ENCODE measurements at regions not wholly inside any gene's neighbourhood (a gene's known extent, or its start where the extent isn't known, plus 50 kb on each side); places are given as distances from the start of the nearest gene placed in this dataset.

DNA sequence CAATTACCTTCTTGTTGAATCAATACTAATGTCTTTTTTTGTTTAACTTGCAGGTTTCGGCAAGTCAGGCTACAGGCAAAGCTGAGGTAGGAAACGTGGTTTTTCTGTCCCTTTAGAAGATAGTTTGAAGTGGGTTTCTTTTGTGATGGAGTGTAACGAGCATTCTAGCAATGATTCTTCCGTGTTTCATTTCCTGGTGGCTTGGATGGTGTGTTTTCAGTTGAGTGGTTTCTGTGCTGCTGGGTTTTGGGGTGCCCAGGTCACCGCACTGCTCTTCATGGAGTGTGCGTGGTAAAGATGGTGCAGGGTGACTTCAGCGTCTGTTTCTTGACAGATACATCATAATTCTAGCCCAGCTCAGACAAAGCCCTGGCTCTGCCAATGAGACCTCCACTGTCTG lies 769.7 kb upstream of the EEF2KMT start:
- no peak for DNase-seq

GRCh38 chr16:5865236-5865635 lies 767.6 kb upstream of the EEF2KMT start:
- DNase-seq: no peak

GRCh38 chr16:5863071-5863606 lies 765.5 kb upstream of the EEF2KMT start:
- DNase-seq: no peak

DNA sequence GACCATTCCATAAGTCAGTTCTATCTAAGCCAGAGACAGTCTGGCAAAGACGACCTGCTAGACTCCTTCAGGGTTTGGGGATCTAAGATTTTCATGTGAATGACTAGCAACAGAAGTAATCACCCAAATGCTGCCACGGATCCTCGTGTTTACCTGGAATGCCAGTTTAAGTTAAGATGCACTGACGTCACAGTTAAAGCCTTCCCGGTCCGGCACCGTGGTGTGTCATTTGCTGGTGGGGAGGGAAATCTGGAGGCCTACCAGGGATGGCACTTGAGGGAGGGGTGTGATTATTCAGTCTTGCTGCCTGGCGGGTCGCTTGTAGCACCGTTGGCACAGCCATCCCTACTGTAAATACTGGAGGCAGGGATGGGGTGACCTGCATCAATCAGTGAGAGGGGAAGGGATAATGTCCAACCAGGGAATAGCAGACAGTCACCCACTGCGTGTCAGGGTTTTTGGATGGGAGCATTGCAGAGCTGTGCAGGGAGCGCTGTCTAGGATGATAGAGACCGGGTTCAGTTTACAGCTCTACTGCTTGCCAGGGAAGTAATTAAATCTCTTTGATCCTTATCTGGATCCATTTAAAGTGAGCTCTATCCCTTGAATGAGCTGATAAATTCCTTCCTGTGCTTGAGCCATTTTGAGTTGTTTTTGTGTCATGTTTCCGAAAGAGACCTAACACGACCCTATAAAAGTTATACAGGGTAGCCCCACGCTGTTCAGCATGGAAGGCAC lies 764.7 kb upstream of the EEF2KMT start:
- DNase-seq: no peak

- DNase-seq: no peak
These were observed 763.6 kb upstream of the EEF2KMT start for GRCh38 chr16:5861241-5861640.

DNA sequence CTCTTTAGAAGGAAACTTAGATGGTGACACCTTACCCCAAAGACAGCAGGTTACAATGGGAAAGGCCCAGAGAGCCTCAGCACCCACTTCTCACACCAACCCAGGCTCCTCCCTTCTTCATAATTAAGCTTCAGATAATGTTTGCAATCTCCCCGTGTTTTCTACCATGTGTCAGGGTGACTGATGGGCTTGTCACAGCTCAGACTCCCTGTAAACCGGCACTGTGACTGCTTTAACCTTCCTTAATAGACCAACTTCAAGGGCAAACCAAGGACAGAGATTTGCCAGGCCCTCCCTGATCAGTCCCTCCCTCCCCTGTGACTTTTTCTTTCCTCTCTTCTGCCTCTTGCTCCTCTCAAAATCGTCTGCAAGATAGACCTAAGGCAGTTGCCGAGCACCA lies 760.6 kb upstream of the EEF2KMT start:
- no peak for DNase-seq

DNA sequence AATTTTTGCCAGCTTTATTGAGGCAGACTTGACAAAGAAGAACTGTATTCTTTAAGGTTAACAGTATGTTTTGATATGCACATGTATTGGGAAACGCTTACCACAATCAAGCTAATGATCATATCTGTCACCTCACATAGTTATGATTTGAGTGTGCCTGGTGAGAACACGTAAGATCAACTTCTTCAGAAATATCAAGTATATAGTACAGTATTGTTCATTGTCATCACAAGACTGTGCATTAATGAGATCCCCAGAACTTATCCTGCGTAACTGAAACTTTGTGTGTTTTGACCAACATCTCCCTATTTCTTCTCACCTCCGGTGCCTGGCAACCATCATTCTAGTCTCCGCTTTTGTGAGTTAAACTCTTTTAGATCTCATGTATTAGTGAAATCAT lies 756.4 kb upstream of the EEF2KMT start:
- DNase-seq: no peak

GRCh38 chr16:5852151-5852550 lies 754.6 kb upstream of the EEF2KMT start:
- DNase-seq: no peak

- DNase-seq: no peak
These were observed 753.9 kb upstream of the EEF2KMT start for GRCh38 chr16:5851393-5851982.

GRCh38 chr16:5850632-5851392 lies 753.2 kb upstream of the EEF2KMT start:
- no peak for DNase-seq

- DNase-seq: no peak
These were observed 747.5 kb upstream of the EEF2KMT start for GRCh38 chr16:5845046-5845445.

DNA sequence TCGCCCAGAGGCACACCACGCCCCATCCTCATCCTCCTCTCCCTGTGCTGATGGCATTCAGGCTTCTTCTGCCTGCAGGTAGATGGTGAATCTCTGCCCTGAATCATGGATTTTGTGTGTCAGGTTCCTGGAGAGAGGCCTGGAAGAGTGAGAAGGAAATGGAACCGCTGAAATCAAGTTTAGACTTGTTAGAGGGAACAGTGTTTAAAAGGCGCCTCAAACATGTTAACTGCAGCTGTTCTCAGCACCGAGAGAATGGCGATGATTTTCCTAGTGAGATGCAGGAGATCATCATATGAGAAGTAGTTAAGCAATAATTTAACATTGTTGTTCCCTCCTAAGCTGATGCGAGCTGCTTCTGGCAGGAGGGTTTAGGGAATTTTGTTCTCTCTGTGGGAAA lies 744.4 kb upstream of the EEF2KMT start:
- DNase-seq: no peak

- no peak for DNase-seq
These were observed 741.1 kb upstream of the EEF2KMT start for GRCh38 chr16:5838725-5839124.

- no peak for DNase-seq
These were observed 740.5 kb upstream of the EEF2KMT start for GRCh38 chr16:5838071-5838470.

DNA sequence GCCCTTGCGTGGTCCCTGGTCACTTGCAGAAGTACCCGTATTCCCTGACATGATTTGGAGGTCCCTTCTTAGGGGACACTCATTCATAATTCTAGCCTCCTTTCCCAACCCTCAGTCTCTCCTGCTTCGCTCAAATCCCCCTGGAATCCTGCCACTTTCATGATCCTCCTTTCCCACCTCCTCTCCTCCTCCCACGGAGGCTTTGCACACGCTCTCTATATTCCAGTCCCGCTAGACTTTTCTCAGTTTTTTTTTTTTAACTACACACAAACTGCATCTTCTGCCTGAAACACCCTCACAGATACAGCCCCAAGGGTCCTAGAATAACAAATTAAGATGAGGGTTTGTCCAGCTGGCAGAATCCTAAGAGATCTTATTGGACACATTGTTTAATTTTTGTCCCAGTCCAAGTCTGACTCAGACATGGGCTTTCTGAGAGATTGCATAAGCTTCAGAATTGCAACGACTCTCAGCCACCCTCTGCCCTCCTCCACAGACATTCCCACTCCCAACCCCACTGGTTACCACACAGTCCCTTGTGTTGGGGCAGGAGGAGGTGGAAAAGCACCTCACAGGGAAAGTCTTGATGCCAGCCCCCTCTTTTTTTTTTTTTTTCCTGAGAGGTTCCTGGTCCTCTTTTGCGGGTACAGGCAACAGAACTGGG lies 739.5 kb upstream of the EEF2KMT start:
- no peak for DNase-seq

- no peak for DNase-seq
These were observed 738.3 kb upstream of the EEF2KMT start for GRCh38 chr16:5835876-5836275.

DNA sequence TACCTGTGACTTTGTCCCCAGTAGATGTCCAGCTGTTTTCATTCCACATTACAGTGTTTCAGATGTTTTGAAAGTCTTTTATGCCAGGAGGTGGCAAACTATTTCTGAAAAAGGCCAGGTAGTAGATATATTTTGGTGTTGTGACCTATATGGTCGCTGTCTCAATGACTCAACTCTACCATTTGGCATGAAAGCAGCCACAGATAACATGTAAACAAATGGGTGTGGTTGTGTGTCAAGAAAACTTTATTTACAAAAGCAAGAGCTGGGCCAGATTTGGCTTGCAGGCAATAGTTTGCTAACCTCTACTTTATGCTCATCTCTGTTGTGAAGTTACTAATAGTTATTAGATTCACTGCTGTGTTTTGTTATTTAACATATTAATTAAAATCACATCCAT lies 728.7 kb upstream of the EEF2KMT start:
- no peak for DNase-seq

DNA sequence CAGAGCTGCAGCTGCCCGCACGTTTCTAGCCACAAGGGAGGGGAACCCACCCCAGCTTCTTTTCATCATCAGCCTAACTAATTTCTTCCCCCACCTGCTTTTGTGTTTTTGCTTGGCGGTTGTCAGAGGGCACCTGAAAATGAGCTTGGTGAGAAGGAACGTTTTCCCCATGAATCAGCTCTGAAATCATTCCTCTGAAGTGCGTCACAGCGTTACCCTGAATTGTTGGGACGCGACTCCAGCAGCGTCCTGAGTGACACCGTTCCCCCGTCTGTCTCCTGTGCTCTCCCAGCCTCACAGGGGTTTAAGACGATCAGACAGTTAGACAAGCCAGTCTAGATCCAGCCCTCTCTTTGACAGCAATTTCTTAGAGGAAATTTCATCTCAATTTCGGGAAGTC lies 722.9 kb upstream of the EEF2KMT start:
- no peak for DNase-seq

DNA sequence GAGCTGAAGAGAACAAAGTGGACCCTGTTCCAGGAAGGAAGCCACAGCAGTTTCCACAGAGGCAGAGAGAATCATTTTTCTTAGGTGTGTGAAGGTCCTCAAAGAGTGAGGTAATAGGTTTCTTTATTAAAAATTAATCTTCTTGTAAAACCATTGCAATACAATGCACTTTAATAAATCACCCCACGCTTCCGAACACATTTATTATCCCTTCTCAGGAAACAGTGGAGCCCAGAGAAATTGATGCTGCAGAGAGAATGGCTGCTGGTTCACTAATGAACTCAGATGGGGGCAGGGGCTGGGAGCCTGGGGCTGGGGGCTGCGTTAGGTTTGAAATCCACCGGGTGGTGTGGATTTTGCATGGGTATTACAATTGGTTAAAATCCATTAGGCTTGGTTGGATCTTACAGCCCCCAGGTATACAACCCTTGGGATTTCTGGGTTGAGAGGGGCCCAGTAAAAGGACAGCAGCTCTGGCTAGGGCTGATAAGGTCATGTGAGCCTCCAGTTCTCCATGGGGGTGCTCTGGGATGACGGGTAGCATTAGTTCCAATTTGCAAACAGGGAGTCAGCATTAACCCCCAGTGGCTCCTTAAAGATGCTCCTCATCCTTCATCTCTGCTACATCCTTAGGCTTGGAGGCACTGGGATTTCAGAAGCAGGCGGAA lies 718.1 kb upstream of the EEF2KMT start:
- no peak for DNase-seq

GRCh38 chr16:5801396-5801795 lies 703.8 kb upstream of the EEF2KMT start:
- no peak for DNase-seq

- no peak for DNase-seq
These were observed 696.0 kb upstream of the EEF2KMT start for GRCh38 chr16:5793556-5793955.

DNA sequence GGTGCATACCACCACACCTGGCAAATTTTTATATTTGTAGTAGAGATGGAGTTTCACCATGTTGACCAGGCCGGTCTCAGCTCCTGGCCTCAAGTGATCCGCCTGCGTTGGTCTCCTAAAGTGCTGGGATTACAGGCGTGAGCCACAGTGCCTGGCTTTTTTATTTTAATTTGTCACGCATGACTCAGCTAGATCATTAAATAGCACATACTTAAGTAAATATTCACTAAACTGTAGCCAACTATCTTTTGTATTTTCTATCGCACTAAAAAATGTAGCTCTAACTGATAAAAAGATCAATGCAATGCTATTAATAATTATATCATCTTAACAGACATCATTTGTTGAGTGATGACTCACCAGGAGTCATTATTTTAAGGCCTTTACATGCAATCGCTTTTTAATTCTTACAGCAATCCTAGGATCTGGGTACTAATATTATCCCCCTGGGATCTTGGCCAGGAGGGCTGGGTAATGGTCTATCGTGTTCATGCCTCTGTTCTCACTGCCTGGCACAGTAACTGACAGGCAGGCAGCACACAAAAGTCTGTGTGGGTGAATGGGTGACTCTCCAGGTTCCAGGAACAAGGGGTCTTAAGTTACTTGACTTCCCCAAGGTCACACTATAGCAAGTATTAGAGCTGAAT lies 693.5 kb upstream of the EEF2KMT start:
- no peak for DNase-seq

Measured in NCI-H2107 (cell line).